ENCODE measurements at regions not wholly inside any gene's neighbourhood (a gene's known extent, or its start where the extent isn't known, plus 50 kb on each side); places are given as distances from the start of the nearest gene placed in this dataset.

GRCh38 chr17:77487677-77488530 is 347.1 kb downstream of the SEC14L1 start:
- Histone ChIP-seq H3K4me3 (ENCODE audit: low read depth in 1 of 2, low read length in 2 of 2) (no peak overlapping the region), H3K9ac (ENCODE audit: low read length) (no peak overlapping the region), H3K27me3 (ENCODE audit: control insufficient read depth in 1 of 2, insufficient read depth in 2 of 2, low read length in 2 of 2) (no peaks in the 10 kb centered on the region), H3K36me3 (ENCODE audit: insufficient read depth, low read length) (peaks cover 66% of the 10 kb centered on the region), H3K9me3 (ENCODE audit: low read length) (no peaks in the 10 kb centered on the region), H3K27ac (ENCODE audit: low read depth, low read length) (no peak overlapping the region), H3K4me1 (ENCODE audit: insufficient read depth, low read length) (peaks cover 21% of the 10 kb centered on the region)

GRCh38 chr17:77488531-77489238 is 347.9 kb downstream of the SEC14L1 start:
- H3K27me3 ChIP-seq (ENCODE audit: control insufficient read depth in 1 of 2, insufficient read depth in 2 of 2, low read length in 2 of 2) = no peaks in the 10 kb centered on the region
- peaks cover 17% of the 10 kb centered on the region for H3K4me1 ChIP-seq (ENCODE audit: insufficient read depth, low read length)

GRCh38 chr17:77489239-77489892 is 348.6 kb downstream of the SEC14L1 start:
- no peaks in the 10 kb centered on the region for H3K27me3 ChIP-seq (ENCODE audit: control insufficient read depth in 1 of 2, insufficient read depth in 2 of 2, low read length in 2 of 2)

More at GRCh38 chr17:77488531-77489238, 347.9 kb downstream of the SEC14L1 start:
- H3K36me3 ChIP-seq (ENCODE audit: insufficient read depth, low read length) = peaks cover 64% of the 10 kb centered on the region
- no peak overlapping the region for H3K4me3 ChIP-seq (ENCODE audit: low read depth in 1 of 2, low read length in 2 of 2)
- no peak overlapping the region for H3K9ac ChIP-seq (ENCODE audit: low read length)
- no peak overlapping the region for H3K27ac ChIP-seq (ENCODE audit: low read depth, low read length)
- no peaks in the 10 kb centered on the region for H3K9me3 ChIP-seq (ENCODE audit: low read length)

GRCh38 chr17:77489893-77490255 is 349.1 kb downstream of the SEC14L1 start:
- Histone ChIP-seq H3K27ac (ENCODE audit: low read depth, low read length) (peak overlapping the region; percentile 16), H3K4me3 (ENCODE audit: low read depth in 1 of 2, low read length in 2 of 2) (no peak overlapping the region), H3K9ac (ENCODE audit: low read length) (no peak overlapping the region), H3K9me3 (ENCODE audit: low read length) (no peaks in the 10 kb centered on the region), H3K4me1 (ENCODE audit: insufficient read depth, low read length) (peaks cover 26% of the 10 kb centered on the region), H3K27me3 (ENCODE audit: control insufficient read depth in 1 of 2, insufficient read depth in 2 of 2, low read length in 2 of 2) (no peaks in the 10 kb centered on the region), H3K36me3 (ENCODE audit: insufficient read depth, low read length) (peaks cover 66% of the 10 kb centered on the region)

More at GRCh38 chr17:77489239-77489892, 348.6 kb downstream of the SEC14L1 start:
- H3K4me3 ChIP-seq (ENCODE audit: low read depth in 1 of 2, low read length in 2 of 2) = no peak overlapping the region
- H3K4me1 ChIP-seq (ENCODE audit: insufficient read depth, low read length) = peaks cover 21% of the 10 kb centered on the region
- H3K36me3 ChIP-seq (ENCODE audit: insufficient read depth, low read length) = peaks cover 62% of the 10 kb centered on the region
- peak overlapping the region; percentile 16 for H3K27ac ChIP-seq (ENCODE audit: low read depth, low read length)
- no peak overlapping the region for H3K9ac ChIP-seq (ENCODE audit: low read length)
- no peaks in the 10 kb centered on the region for H3K9me3 ChIP-seq (ENCODE audit: low read length)

GRCh38 chr17:77490361-77491183 is 349.8 kb downstream of the SEC14L1 start:
- no peak overlapping the region for H3K9ac ChIP-seq (ENCODE audit: low read length)
- no peak overlapping the region for H3K4me3 ChIP-seq (ENCODE audit: low read depth in 1 of 2, low read length in 2 of 2)
- H3K9me3 ChIP-seq (ENCODE audit: low read length) = no peaks in the 10 kb centered on the region
- H3K4me1 ChIP-seq (ENCODE audit: insufficient read depth, low read length) = peaks cover 32% of the 10 kb centered on the region
- H3K36me3 ChIP-seq (ENCODE audit: insufficient read depth, low read length) = peaks cover 66% of the 10 kb centered on the region
- no peaks in the 10 kb centered on the region for H3K27me3 ChIP-seq (ENCODE audit: control insufficient read depth in 1 of 2, insufficient read depth in 2 of 2, low read length in 2 of 2)
- peak overlapping the region; percentile 16 for H3K27ac ChIP-seq (ENCODE audit: low read depth, low read length)

- Histone ChIP-seq H3K36me3 (ENCODE audit: insufficient read depth, low read length) (peaks cover 73% of the 10 kb centered on the region), H3K27ac (ENCODE audit: low read depth, low read length) (no peak overlapping the region), H3K4me3 (ENCODE audit: low read depth in 1 of 2, low read length in 2 of 2) (no peak overlapping the region), H3K9ac (ENCODE audit: low read length) (no peak overlapping the region), H3K9me3 (ENCODE audit: low read length) (no peaks in the 10 kb centered on the region), H3K4me1 (ENCODE audit: insufficient read depth, low read length) (peaks cover 32% of the 10 kb centered on the region), H3K27me3 (ENCODE audit: control insufficient read depth in 1 of 2, insufficient read depth in 2 of 2, low read length in 2 of 2) (no peaks in the 10 kb centered on the region)
Measured at GRCh38 chr17:77491921-77492445, 351.2 kb downstream of the SEC14L1 start.

- Histone ChIP-seq H3K4me1 (ENCODE audit: insufficient read depth, low read length) (peaks cover 32% of the 10 kb centered on the region), H3K27ac (ENCODE audit: low read depth, low read length) (no peak overlapping the region), H3K9ac (ENCODE audit: low read length) (no peak overlapping the region)
Measured at GRCh38 chr17:77492446-77493237, 351.9 kb downstream of the SEC14L1 start.

GRCh38 chr17:77493238-77493820 is 352.6 kb downstream of the SEC14L1 start:
- no peak overlapping the region for H3K9ac ChIP-seq (ENCODE audit: low read length)
- no peak overlapping the region for H3K27ac ChIP-seq (ENCODE audit: low read depth, low read length)
- no peaks in the 10 kb centered on the region for H3K9me3 ChIP-seq (ENCODE audit: low read length)
- peaks cover 67% of the 10 kb centered on the region for H3K36me3 ChIP-seq (ENCODE audit: insufficient read depth, low read length)
- no peak overlapping the region for H3K4me3 ChIP-seq (ENCODE audit: low read depth in 1 of 2, low read length in 2 of 2)
- H3K4me1 ChIP-seq (ENCODE audit: insufficient read depth, low read length) = peaks cover 32% of the 10 kb centered on the region
- no peaks in the 10 kb centered on the region for H3K27me3 ChIP-seq (ENCODE audit: control insufficient read depth in 1 of 2, insufficient read depth in 2 of 2, low read length in 2 of 2)

More at GRCh38 chr17:77492446-77493237, 351.9 kb downstream of the SEC14L1 start:
- no peaks in the 10 kb centered on the region for H3K9me3 ChIP-seq (ENCODE audit: low read length)
- H3K36me3 ChIP-seq (ENCODE audit: insufficient read depth, low read length) = peaks cover 73% of the 10 kb centered on the region
- H3K4me3 ChIP-seq (ENCODE audit: low read depth in 1 of 2, low read length in 2 of 2) = no peak overlapping the region
- H3K27me3 ChIP-seq (ENCODE audit: control insufficient read depth in 1 of 2, insufficient read depth in 2 of 2, low read length in 2 of 2) = no peaks in the 10 kb centered on the region

- Histone ChIP-seq H3K36me3 (ENCODE audit: insufficient read depth, low read length) (peaks cover 59% of the 10 kb centered on the region), H3K4me1 (ENCODE audit: insufficient read depth, low read length) (peaks cover 28% of the 10 kb centered on the region), H3K27me3 (ENCODE audit: control insufficient read depth in 1 of 2, insufficient read depth in 2 of 2, low read length in 2 of 2) (no peaks in the 10 kb centered on the region), H3K27ac (ENCODE audit: low read depth, low read length) (peak overlapping the region; percentile 63), H3K4me3 (ENCODE audit: low read depth in 1 of 2, low read length in 2 of 2) (no peak overlapping the region), H3K9me3 (ENCODE audit: low read length) (no peaks in the 10 kb centered on the region), H3K9ac (ENCODE audit: low read length) (no peak overlapping the region)
Measured at GRCh38 chr17:77493901-77494663, 353.3 kb downstream of the SEC14L1 start.

Measured in muscle layer of colon (tissue), 2 donors.